ENCODE measurements at regions not wholly inside any gene's neighbourhood (a gene's known extent, or its start where the extent isn't known, plus 50 kb on each side); places are given as distances from the start of the nearest gene placed in this dataset.

DNA sequence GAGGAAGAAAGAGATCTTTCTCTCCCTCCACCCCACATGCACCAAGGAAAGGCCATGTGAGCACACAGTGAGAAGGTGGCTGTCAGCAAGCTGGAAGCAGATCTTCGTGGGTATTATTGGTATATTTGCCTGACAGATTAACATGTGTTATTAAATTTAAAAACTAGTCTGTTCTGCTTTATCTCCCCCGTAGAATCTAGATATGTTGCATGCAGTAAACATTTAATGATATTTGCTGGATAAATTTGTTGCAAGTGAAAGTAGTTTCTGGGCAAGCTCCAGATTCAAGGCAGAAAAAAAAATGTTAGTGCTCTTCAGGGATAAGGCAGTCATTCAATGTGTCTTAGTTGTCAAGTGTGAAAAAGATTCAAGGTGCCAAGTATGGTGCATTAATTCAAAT, 215.0 kb upstream of the TAS2R1 start:
- H3K4me2 ChIP-seq (ENCODE audit: low read length): no peak overlapping the region
- no peaks in the 10 kb centered on the region for H3K9me3 ChIP-seq (ENCODE audit: low read length)
- ChIA-PET CTCF (ENCODE audit: unreplicated experiment) (no interaction called here), POLR2A (interaction anchor here (0.7 kb wide), 1 partner anchor 330 kb away, joined by 4 read pairs; no protein-coding TSS in a partner anchor)
- no peaks in the 10 kb centered on the region for H3K79me2 ChIP-seq (ENCODE audit: insufficient read depth, low read depth, low read length)
- intact Hi-C loops (cut with micrococcal nuclease; ENCODE audit: unreplicated experiment): no loop called here
- no peak for TF ChIP-seq EZH2phosphoT487 (IDR thresholded peaks at IDR 0.05; ENCODE audit: borderline replicate concordance, low read depth, low read length)
- TF ChIP-seq, protein P1, sequence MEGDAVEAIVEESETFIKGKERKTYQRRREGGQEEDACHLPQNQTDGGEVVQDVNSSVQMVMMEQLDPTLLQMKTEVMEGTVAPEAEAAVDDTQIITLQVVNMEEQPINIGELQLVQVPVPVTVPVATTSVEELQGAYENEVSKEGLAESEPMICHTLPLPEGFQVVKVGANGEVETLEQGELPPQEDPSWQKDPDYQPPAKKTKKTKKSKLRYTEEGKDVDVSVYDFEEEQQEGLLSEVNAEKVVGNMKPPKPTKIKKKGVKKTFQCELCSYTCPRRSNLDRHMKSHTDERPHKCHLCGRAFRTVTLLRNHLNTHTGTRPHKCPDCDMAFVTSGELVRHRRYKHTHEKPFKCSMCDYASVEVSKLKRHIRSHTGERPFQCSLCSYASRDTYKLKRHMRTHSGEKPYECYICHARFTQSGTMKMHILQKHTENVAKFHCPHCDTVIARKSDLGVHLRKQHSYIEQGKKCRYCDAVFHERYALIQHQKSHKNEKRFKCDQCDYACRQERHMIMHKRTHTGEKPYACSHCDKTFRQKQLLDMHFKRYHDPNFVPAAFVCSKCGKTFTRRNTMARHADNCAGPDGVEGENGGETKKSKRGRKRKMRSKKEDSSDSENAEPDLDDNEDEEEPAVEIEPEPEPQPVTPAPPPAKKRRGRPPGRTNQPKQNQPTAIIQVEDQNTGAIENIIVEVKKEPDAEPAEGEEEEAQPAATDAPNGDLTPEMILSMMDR (conservative IDR thresholded peaks at IDR 0.05; ENCODE audit: low read length): no peak
- BruUV-seq (replicated peaks): no TSS peak
- H3K4me3 ChIP-seq (ENCODE audit: low read depth, low read length, poor library complexity, severe bottlenecking): no peak overlapping the region
- 0 out of 2 replicates have a peak, but pooled peaks cover 4% of the 10 kb centered on the region for H3K9me2 ChIP-seq (ENCODE audit: insufficient read depth, low read length)
- no peaks in the 10 kb centered on the region for H3K4me1 ChIP-seq (ENCODE audit: insufficient read depth, low read length, poor library complexity, severe bottlenecking)
- no peak overlapping the region for H2AFZ ChIP-seq (ENCODE audit: low read length)
- H4K20me1 ChIP-seq (ENCODE audit: insufficient read depth, low read length): no peaks in the 10 kb centered on the region
- no peak for DNase-seq (ENCODE audit: low spot score)
- H3K36me3 ChIP-seq (ENCODE audit: insufficient read depth, low read length): no peaks in the 10 kb centered on the region
- no peak overlapping the region for H3K27ac ChIP-seq (ENCODE audit: low read depth, low read length, poor library complexity, severe bottlenecking)

DNA sequence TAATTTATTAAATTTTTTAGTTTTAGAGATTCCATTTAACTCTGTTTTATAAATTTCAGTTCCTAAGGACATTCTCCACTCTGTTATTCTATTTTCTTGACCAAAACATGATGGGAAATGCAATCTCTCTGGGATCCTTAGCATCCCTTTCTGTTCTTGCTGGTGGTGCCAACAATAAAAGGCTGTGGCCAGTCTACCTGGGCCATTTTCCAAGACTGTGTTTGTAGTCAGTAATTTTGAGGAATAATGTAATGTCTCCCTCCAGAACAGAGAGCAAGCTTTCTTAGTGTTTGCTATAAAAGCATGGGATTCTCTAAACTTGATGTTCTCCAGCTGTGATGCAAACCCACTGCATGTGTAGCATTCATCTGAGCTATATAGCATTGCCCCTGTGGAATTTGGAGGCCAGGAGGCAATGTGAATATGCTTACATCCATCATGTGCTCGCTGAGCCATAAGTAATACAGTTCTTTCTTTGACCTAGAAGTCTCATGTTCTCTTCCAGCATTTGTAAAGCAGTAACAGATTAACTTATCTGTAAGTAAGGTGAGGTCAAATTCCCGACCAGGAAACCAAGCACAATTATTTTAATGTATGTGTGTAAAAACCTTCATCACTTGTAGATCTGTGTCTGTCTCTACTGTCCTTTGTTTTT, 211.5 kb upstream of the TAS2R1 start:
- no peak overlapping the region for H3K27ac ChIP-seq (ENCODE audit: low read depth, low read length, poor library complexity, severe bottlenecking)
- no peak overlapping the region for H3K4me2 ChIP-seq (ENCODE audit: low read length)
- TF ChIP-seq, protein P1 (conservative IDR thresholded peaks at IDR 0.05; ENCODE audit: low read length): no peak
- no peak for TF ChIP-seq EZH2phosphoT487 (IDR thresholded peaks at IDR 0.05; ENCODE audit: borderline replicate concordance, low read depth, low read length)
- intact Hi-C loops (cut with micrococcal nuclease; ENCODE audit: unreplicated experiment): no loop called here
- no peaks in the 10 kb centered on the region for H3K36me3 ChIP-seq (ENCODE audit: insufficient read depth, low read length)
- no peaks in the 10 kb centered on the region for H3K4me1 ChIP-seq (ENCODE audit: insufficient read depth, low read length, poor library complexity, severe bottlenecking)
- no peaks in the 10 kb centered on the region for H3K9me3 ChIP-seq (ENCODE audit: low read length)
- no peak overlapping the region for H3K4me3 ChIP-seq (ENCODE audit: low read depth, low read length, poor library complexity, severe bottlenecking)
- 0 out of 2 replicates have a peak, but pooled peaks cover 4% of the 10 kb centered on the region for H3K9me2 ChIP-seq (ENCODE audit: insufficient read depth, low read length)
- no peaks in the 10 kb centered on the region for H4K20me1 ChIP-seq (ENCODE audit: insufficient read depth, low read length)
- POLR2A ChIA-PET: interaction anchor here (1.1 kb wide), 1 partner anchor 154 kb away, joined by 3 read pairs; no protein-coding TSS in a partner anchor
- BruUV-seq (replicated peaks): no TSS peak
- CTCF ChIA-PET (ENCODE audit: unreplicated experiment): no interaction called here
- no peak for DNase-seq (ENCODE audit: low spot score)
- no peaks in the 10 kb centered on the region for H3K79me2 ChIP-seq (ENCODE audit: insufficient read depth, low read depth, low read length)
- no peak overlapping the region for H2AFZ ChIP-seq (ENCODE audit: low read length)

GRCh38 chr5:9838916-9839315, 208.8 kb upstream of the TAS2R1 start:
- Histone ChIP-seq H3K4me3 (ENCODE audit: low read depth, low read length, poor library complexity, severe bottlenecking) (no peak overlapping the region), H3K9me3 (ENCODE audit: low read length) (no peaks in the 10 kb centered on the region), H3K36me3 (ENCODE audit: insufficient read depth, low read length) (no peaks in the 10 kb centered on the region), H3K79me2 (ENCODE audit: insufficient read depth, low read depth, low read length) (no peaks in the 10 kb centered on the region), H2AFZ (ENCODE audit: low read length) (no peak overlapping the region), H3K9me2 (ENCODE audit: insufficient read depth, low read length) (no peaks in the 10 kb centered on the region), H3K27ac (ENCODE audit: low read depth, low read length, poor library complexity, severe bottlenecking) (no peak overlapping the region), H3K4me2 (ENCODE audit: low read length) (no peak overlapping the region), H3K4me1 (ENCODE audit: insufficient read depth, low read length, poor library complexity, severe bottlenecking) (no peaks in the 10 kb centered on the region), H4K20me1 (ENCODE audit: insufficient read depth, low read length) (no peaks in the 10 kb centered on the region)
- intact Hi-C loops (cut with micrococcal nuclease; ENCODE audit: unreplicated experiment): no loop called here
- TF ChIP-seq, protein P1 (conservative IDR thresholded peaks at IDR 0.05; ENCODE audit: low read length): no peak
- TF ChIP-seq EZH2phosphoT487 (IDR thresholded peaks at IDR 0.05; ENCODE audit: borderline replicate concordance, low read depth, low read length): no peak
- no TSS peak for BruUV-seq (replicated peaks)
- no peak for DNase-seq (ENCODE audit: low spot score)
- ChIA-PET CTCF (ENCODE audit: unreplicated experiment) (no interaction called here), POLR2A (no interaction called here)
